ENCODE measurements at regions not wholly inside any gene's neighbourhood (a gene's known extent, or its start where the extent isn't known, plus 50 kb on each side); places are given as distances from the start of the nearest gene placed in this dataset.

DNA sequence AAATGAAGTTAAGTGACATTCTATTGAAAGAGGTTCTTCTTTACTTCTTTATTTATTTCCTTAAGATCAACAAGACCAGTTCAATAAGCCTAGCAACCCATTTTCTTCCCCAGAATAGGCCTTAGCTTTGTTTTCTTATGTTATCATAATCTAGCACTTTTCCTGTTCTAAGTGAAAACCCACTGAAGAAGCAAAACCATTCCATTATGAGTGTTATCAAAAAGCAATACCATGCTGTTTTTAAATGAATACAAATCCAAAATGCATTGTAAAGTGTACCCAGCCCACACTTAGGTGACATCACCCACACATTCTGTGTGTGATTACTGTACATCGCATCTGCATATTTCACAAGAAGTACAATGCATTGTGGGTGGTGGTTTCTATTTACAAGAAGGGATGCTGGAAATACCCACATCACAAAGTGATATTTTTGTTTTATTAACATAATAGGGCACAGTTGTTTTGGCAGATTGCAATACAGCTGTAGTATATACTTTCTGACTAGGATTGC lies 679.5 kb downstream of the KCNJ3 start:
- Histone ChIP-seq H2AFZ (ENCODE audit: insufficient read depth, low read depth, low read length, poor library complexity, severe bottlenecking) (no peak overlapping the region), H3K9me3 (ENCODE audit: control extremely low read depth in 1 of 3, control insufficient read depth in 2 of 3, insufficient read depth in 1 of 3, low read length in 2 of 3) (no peaks in the 10 kb centered on the region), H3K4me3 (ENCODE audit: control extremely low read depth in 1 of 5, extremely low read depth in 1 of 5, insufficient read depth in 1 of 5, low read depth in 2 of 5, low read length in 4 of 5) (no peak overlapping the region), H3K79me2 (ENCODE audit: control insufficient read depth, insufficient read depth, low read length) (no peaks in the 10 kb centered on the region), H3K9ac (ENCODE audit: low read length) (no peak overlapping the region), H3K27ac (ENCODE audit: low read length in 2 of 2) (no peak overlapping the region), H3K27me3 (replicated peaks in 1 of 4; ENCODE audit: control extremely low read depth in 1 of 4, control insufficient read depth in 3 of 4, insufficient read depth in 4 of 4, low read length in 3 of 4) (no peaks in the 10 kb centered on the region), H3K36me3 (replicated peaks in 1 of 2; ENCODE audit: control extremely low read depth in 1 of 2, control insufficient read depth in 1 of 2, extremely low read depth in 1 of 2, insufficient read depth in 2 of 2, low read length in 1 of 2) (no peaks in the 10 kb centered on the region), H3K4me2 (replicated peaks; ENCODE audit: low read depth, low read length, poor library complexity, severe bottlenecking) (no peak overlapping the region), H4K20me1 (ENCODE audit: control insufficient read depth, insufficient read depth, low read length, poor library complexity, severe bottlenecking) (no peaks in the 10 kb centered on the region), H3K4me1 (ENCODE audit: control insufficient read depth in 2 of 2, insufficient read depth in 2 of 2, low read length in 2 of 2) (no peaks in the 10 kb centered on the region)
- Mint-ChIP-seq H3K27me3 (no peaks in the 10 kb centered on the region), H3K9me3 (ENCODE audit: insufficient read depth) (no peaks in the 10 kb centered on the region), H3K4me1 (no peaks in the 10 kb centered on the region), H3K27ac (no peak overlapping the region), H3K4me3 (no peak overlapping the region)
- WGBS (ENCODE audit: insufficient coverage): no CpG with 5 or more reads among the region's 1 CpG
- DNase-seq: no peak
- CTCF ChIA-PET: interaction anchor here (0.5 to 3.9 kb wide), 3 partner anchors 18 to 1815 kb away, joined by 3 to 25 read pairs (median 11); no protein-coding TSS in a partner anchor
- POLR2A ChIA-PET: no interaction called here
- intact Hi-C loops (cut with micrococcal nuclease): loop anchor here (2.0 kb wide), 1 partner anchor 1677 kb away; no protein-coding TSS in a partner anchor
- TF ChIP-seq, protein P1, sequence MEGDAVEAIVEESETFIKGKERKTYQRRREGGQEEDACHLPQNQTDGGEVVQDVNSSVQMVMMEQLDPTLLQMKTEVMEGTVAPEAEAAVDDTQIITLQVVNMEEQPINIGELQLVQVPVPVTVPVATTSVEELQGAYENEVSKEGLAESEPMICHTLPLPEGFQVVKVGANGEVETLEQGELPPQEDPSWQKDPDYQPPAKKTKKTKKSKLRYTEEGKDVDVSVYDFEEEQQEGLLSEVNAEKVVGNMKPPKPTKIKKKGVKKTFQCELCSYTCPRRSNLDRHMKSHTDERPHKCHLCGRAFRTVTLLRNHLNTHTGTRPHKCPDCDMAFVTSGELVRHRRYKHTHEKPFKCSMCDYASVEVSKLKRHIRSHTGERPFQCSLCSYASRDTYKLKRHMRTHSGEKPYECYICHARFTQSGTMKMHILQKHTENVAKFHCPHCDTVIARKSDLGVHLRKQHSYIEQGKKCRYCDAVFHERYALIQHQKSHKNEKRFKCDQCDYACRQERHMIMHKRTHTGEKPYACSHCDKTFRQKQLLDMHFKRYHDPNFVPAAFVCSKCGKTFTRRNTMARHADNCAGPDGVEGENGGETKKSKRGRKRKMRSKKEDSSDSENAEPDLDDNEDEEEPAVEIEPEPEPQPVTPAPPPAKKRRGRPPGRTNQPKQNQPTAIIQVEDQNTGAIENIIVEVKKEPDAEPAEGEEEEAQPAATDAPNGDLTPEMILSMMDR (IDR thresholded peaks at IDR 0.05): no peak
- TF ChIP-seq EZH2 (IDR thresholded peaks at IDR 0.05; ENCODE audit: borderline replicate concordance, insufficient read depth, low read depth, low read length, poor library complexity, severe bottlenecking): no peak
- no peak for ATAC-seq (ENCODE audit: low read depth)

DNA sequence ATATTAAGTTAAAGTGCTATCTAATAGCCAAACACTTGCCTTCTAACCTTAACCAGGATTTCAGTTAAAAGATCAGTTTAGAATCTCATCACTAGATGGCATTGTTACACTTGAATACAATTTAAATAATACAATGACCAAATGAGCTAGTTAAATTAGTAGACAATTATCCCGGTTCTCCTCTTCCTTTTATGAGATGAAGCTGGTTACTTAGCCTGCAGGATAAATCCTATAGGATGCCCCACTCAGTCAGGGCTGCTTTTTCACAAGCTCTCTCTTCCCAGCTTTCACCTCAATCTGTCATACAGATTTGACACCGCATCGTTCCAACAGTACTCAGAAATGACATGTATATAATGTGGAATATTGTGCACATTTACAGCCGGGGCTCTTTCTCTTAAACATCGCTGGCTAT lies 678.8 kb downstream of the KCNJ3 start:
- ATAC-seq (ENCODE audit: low read depth) (no peak), DNase-seq (peak; percentile 17)
- Histone ChIP-seq H4K20me1 (ENCODE audit: control insufficient read depth, insufficient read depth, low read length, poor library complexity, severe bottlenecking) (no peaks in the 10 kb centered on the region), H3K79me2 (ENCODE audit: control insufficient read depth, insufficient read depth, low read length) (no peaks in the 10 kb centered on the region), H3K27ac (ENCODE audit: low read length in 2 of 2) (no peak overlapping the region), H2AFZ (ENCODE audit: insufficient read depth, low read depth, low read length, poor library complexity, severe bottlenecking) (no peak overlapping the region), H3K9ac (ENCODE audit: low read length) (no peak overlapping the region), H3K9me3 (ENCODE audit: control extremely low read depth in 1 of 3, control insufficient read depth in 2 of 3, insufficient read depth in 1 of 3, low read length in 2 of 3) (no peaks in the 10 kb centered on the region), H3K36me3 (replicated peaks in 1 of 2; ENCODE audit: control extremely low read depth in 1 of 2, control insufficient read depth in 1 of 2, extremely low read depth in 1 of 2, insufficient read depth in 2 of 2, low read length in 1 of 2) (no peaks in the 10 kb centered on the region), H3K4me2 (replicated peaks; ENCODE audit: low read depth, low read length, poor library complexity, severe bottlenecking) (no peak overlapping the region), H3K27me3 (replicated peaks in 1 of 4; ENCODE audit: control extremely low read depth in 1 of 4, control insufficient read depth in 3 of 4, insufficient read depth in 4 of 4, low read length in 3 of 4) (no peaks in the 10 kb centered on the region), H3K4me1 (ENCODE audit: control insufficient read depth in 2 of 2, insufficient read depth in 2 of 2, low read length in 2 of 2) (no peaks in the 10 kb centered on the region), H3K4me3 (ENCODE audit: control extremely low read depth in 1 of 5, extremely low read depth in 1 of 5, insufficient read depth in 1 of 5, low read depth in 2 of 5, low read length in 4 of 5) (no peak overlapping the region)
- intact Hi-C loops (cut with micrococcal nuclease): loop anchor here (2.0 kb wide), 1 partner anchor 1678 kb away; no protein-coding TSS in a partner anchor
- Mint-ChIP-seq H3K4me1 (no peaks in the 10 kb centered on the region), H3K9me3 (ENCODE audit: insufficient read depth) (no peaks in the 10 kb centered on the region), H3K4me3 (no peak overlapping the region), H3K27me3 (peaks cover 2% of the 10 kb centered on the region), H3K27ac (no peak overlapping the region)
- WGBS (ENCODE audit: insufficient coverage): no CpG with 5 or more reads among the region's 5 CpGs
- ChIA-PET POLR2A (no interaction called here), CTCF (interaction anchor here (0.9 to 3.9 kb wide), 4 partner anchors 1212 to 1818 kb away, joined by 3 to 25 read pairs (median 8); no protein-coding TSS in a partner anchor)
- no peak for TF ChIP-seq EZH2 (IDR thresholded peaks at IDR 0.05; ENCODE audit: borderline replicate concordance, insufficient read depth, low read depth, low read length, poor library complexity, severe bottlenecking)
- TF ChIP-seq, protein P1 (IDR thresholded peaks at IDR 0.05): peak; percentile 28

All from B cell (primary cell).